ENCODE measurements at regions not wholly inside any gene's neighbourhood (a gene's known extent, or its start where the extent isn't known, plus 50 kb on each side); places are given as distances from the start of the nearest gene placed in this dataset.

DNA sequence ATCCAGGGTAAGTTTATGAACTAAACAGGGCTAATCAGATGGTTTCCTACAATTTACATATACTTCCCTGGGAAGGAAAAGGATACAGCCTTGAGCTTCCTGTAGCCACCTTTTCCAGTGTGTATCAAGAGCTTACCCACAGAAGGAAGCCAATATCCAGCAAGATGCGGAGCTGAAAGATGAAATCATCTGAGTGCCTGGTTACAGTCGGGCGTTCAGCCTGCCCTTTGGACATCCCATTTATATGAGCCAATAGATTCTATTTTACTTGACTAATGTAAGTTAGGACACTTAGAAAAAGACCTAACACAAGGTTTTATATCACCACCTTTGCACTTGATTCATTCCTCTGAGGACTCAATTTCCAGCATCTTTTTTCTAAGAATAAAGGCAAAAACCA is 108.2 kb downstream of the UCHL5 start:
- no peaks in the 10 kb centered on the region for H4K20me1 ChIP-seq (ENCODE audit: insufficient read depth, low read length)
- TF ChIP-seq CTCF (IDR thresholded peaks at IDR 0.05; ENCODE audit: borderline replicate concordance, extremely low read depth, low read length, poor library complexity, severe bottlenecking) = no peak
- no peak for TF ChIP-seq EZH2 (IDR thresholded peaks at IDR 0.05; ENCODE audit: borderline replicate concordance, low read depth, low read length, severe bottlenecking)
- ATAC-seq (ENCODE audit: insufficient read depth, low read depth) = no peak
- DNase-seq = no peak
- no peak overlapping the region for H3K4me3 ChIP-seq (ENCODE audit: low read depth in 1 of 2, low read length in 2 of 2)
- no peak overlapping the region for H3K4me2 ChIP-seq (ENCODE audit: insufficient read depth, low read length)
- no peaks in the 10 kb centered on the region for H3K9me3 ChIP-seq (ENCODE audit: insufficient read depth, low read length, severe bottlenecking)
- no peak overlapping the region for H2AFZ ChIP-seq (ENCODE audit: low read depth, low read length)
- H3K79me2 ChIP-seq (ENCODE audit: insufficient read depth, low read length) = no peaks in the 10 kb centered on the region
- no peaks in the 10 kb centered on the region for H3K27me3 ChIP-seq (ENCODE audit: insufficient read depth, low read length, poor library complexity)
- no peak overlapping the region for H3K27ac ChIP-seq (ENCODE audit: low read length)
- no peaks in the 10 kb centered on the region for H3K4me1 ChIP-seq (ENCODE audit: insufficient read depth, low read length)
- H3K9ac ChIP-seq (ENCODE audit: low read depth, low read length) = no peak overlapping the region
- H3K36me3 ChIP-seq (ENCODE audit: insufficient read depth, low read length) = no peaks in the 10 kb centered on the region

- Histone ChIP-seq H3K36me3 (ENCODE audit: insufficient read depth, low read length) (no peaks in the 10 kb centered on the region), H3K27me3 (ENCODE audit: insufficient read depth, low read length, poor library complexity) (no peaks in the 10 kb centered on the region), H3K4me1 (ENCODE audit: insufficient read depth, low read length) (no peaks in the 10 kb centered on the region), H3K9me3 (ENCODE audit: insufficient read depth, low read length, severe bottlenecking) (no peaks in the 10 kb centered on the region), H3K4me3 (ENCODE audit: low read depth in 1 of 2, low read length in 2 of 2) (no peak overlapping the region), H3K9ac (ENCODE audit: low read depth, low read length) (no peak overlapping the region), H4K20me1 (ENCODE audit: insufficient read depth, low read length) (no peaks in the 10 kb centered on the region), H3K27ac (ENCODE audit: low read length) (no peak overlapping the region), H2AFZ (ENCODE audit: low read depth, low read length) (no peak overlapping the region), H3K79me2 (ENCODE audit: insufficient read depth, low read length) (no peaks in the 10 kb centered on the region), H3K4me2 (ENCODE audit: insufficient read depth, low read length) (no peak overlapping the region)
- ATAC-seq (ENCODE audit: insufficient read depth, low read depth) (no peak), DNase-seq (no peak)
- no peak for TF ChIP-seq EZH2 (IDR thresholded peaks at IDR 0.05; ENCODE audit: borderline replicate concordance, low read depth, low read length, severe bottlenecking)
- no peak for TF ChIP-seq CTCF (IDR thresholded peaks at IDR 0.05; ENCODE audit: borderline replicate concordance, extremely low read depth, low read length, poor library complexity, severe bottlenecking)
Observed at GRCh38 chr1:192951691-192952460, 107.3 kb downstream of the UCHL5 start.

GRCh38 chr1:192952646-192953045 is 106.5 kb downstream of the UCHL5 start:
- Histone ChIP-seq H3K9ac (ENCODE audit: low read depth, low read length) (no peak overlapping the region), H3K4me3 (ENCODE audit: low read depth in 1 of 2, low read length in 2 of 2) (no peak overlapping the region), H3K4me2 (ENCODE audit: insufficient read depth, low read length) (no peak overlapping the region), H3K36me3 (ENCODE audit: insufficient read depth, low read length) (no peaks in the 10 kb centered on the region), H3K27me3 (ENCODE audit: insufficient read depth, low read length, poor library complexity) (no peaks in the 10 kb centered on the region), H3K9me3 (ENCODE audit: insufficient read depth, low read length, severe bottlenecking) (no peaks in the 10 kb centered on the region), H2AFZ (ENCODE audit: low read depth, low read length) (no peak overlapping the region), H3K79me2 (ENCODE audit: insufficient read depth, low read length) (no peaks in the 10 kb centered on the region), H3K27ac (ENCODE audit: low read length) (no peak overlapping the region), H3K4me1 (ENCODE audit: insufficient read depth, low read length) (no peaks in the 10 kb centered on the region), H4K20me1 (ENCODE audit: insufficient read depth, low read length) (no peaks in the 10 kb centered on the region)
- no peak for DNase-seq
- no peak for TF ChIP-seq EZH2 (IDR thresholded peaks at IDR 0.05; ENCODE audit: borderline replicate concordance, low read depth, low read length, severe bottlenecking)
- no peak for TF ChIP-seq CTCF (IDR thresholded peaks at IDR 0.05; ENCODE audit: borderline replicate concordance, extremely low read depth, low read length, poor library complexity, severe bottlenecking)
- no peak for ATAC-seq (ENCODE audit: insufficient read depth, low read depth)

All from DND-41 (cell line).